ENCODE measurements at regions not wholly inside any gene's neighbourhood (a gene's known extent, or its start where the extent isn't known, plus 50 kb on each side); places are given as distances from the start of the nearest gene placed in this dataset.

- DNase-seq: no peak
Observed at GRCh38 chr15:95295896-95296625, 1034.4 kb upstream of the NR2F2 start.

- DNase-seq: no peak
Observed at GRCh38 chr15:95296643-95297042, 1033.9 kb upstream of the NR2F2 start.

GRCh38 chr15:95298729-95299128, 1031.8 kb upstream of the NR2F2 start:
- peak in 1 of 2 donors; percentile 1 for DNase-seq

- DNase-seq: no peak
Observed at GRCh38 chr15:95300958-95301357, 1029.5 kb upstream of the NR2F2 start.

- DNase-seq: no peak
Observed at GRCh38 chr15:95302206-95302605, 1028.3 kb upstream of the NR2F2 start.

GRCh38 chr15:95302809-95303208, 1027.7 kb upstream of the NR2F2 start:
- no peak for DNase-seq

GRCh38 chr15:95303713-95304112, 1026.8 kb upstream of the NR2F2 start:
- DNase-seq: no peak

- no peak for DNase-seq
Observed at GRCh38 chr15:95304151-95304946, 1026.2 kb upstream of the NR2F2 start.

- no peak for DNase-seq
Observed at GRCh38 chr15:95304947-95305400, 1025.5 kb upstream of the NR2F2 start.

GRCh38 chr15:95307115-95307514, 1023.4 kb upstream of the NR2F2 start:
- DNase-seq: no peak

GRCh38 chr15:95319242-95319641, 1011.3 kb upstream of the NR2F2 start:
- DNase-seq: no peak

- no peak for DNase-seq
Observed at GRCh38 chr15:95323796-95324195, 1006.7 kb upstream of the NR2F2 start.

GRCh38 chr15:95324656-95325055, 1005.8 kb upstream of the NR2F2 start:
- DNase-seq: no peak

- DNase-seq: no peak
Observed at GRCh38 chr15:95325763-95326404, 1004.6 kb upstream of the NR2F2 start.

- DNase-seq: no peak
Observed at GRCh38 chr15:95326431-95327182, 1003.9 kb upstream of the NR2F2 start.

GRCh38 chr15:95327183-95327525, 1003.3 kb upstream of the NR2F2 start:
- DNase-seq: no peak

GRCh38 chr15:95327661-95328060, 1002.8 kb upstream of the NR2F2 start:
- no peak for DNase-seq

GRCh38 chr15:95328559-95328958, 1001.9 kb upstream of the NR2F2 start:
- DNase-seq: no peak

- no peak for DNase-seq
Observed at GRCh38 chr15:95329362-95329761, 1001.1 kb upstream of the NR2F2 start.

GRCh38 chr15:95341686-95342085, 988.8 kb upstream of the NR2F2 start:
- DNase-seq: no peak

- no peak for DNase-seq
Observed at GRCh38 chr15:95345867-95346266, 984.6 kb upstream of the NR2F2 start.

- no peak for DNase-seq
Observed at GRCh38 chr15:95346721-95347475, 983.6 kb upstream of the NR2F2 start.
